KG1 (cell line): ENCODE measurements at regions not wholly inside any gene's neighbourhood (a gene's known extent, or its start where the extent isn't known, plus 50 kb on each side); places are given as distances from the start of the nearest gene placed in this dataset.

Experiments
- DNase-seq: peaks from one replicate; lab custom pipeline; 2025; lab: John Stamatoyannopoulos, UW

DNA sequence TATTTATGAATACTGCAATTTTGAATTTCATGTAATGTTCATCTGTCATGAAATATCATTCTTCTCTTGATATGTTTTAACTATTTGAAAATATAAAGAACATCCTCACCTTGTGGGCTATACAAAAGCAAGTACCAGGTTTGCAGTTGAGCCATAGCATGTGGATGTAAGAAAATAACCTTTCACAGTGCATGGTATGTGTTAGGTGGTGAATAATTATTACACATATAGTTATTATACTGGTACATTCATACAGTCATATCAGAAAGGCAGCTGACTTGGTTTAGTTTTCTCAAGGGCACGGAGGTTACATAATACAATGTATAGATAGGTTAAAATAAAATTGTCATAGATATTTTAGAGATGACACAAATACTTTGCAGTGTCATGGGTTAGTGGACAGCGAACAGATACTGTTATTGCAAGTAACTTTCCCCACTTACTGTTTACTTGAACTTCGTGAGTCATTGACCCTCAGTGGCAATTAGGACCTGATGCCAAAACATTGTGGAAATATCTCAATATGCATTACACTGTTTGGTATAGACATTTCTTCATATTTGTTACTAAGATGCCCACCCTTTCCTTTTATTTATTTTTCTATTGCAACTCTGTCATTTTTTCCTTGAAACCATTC is 445.4 kb upstream of the GOT2 start:
- DNase-seq = no peak

- no peak for DNase-seq
Observed at GRCh38 chr16:59173408-59173831, 439.3 kb upstream of the GOT2 start.

DNA sequence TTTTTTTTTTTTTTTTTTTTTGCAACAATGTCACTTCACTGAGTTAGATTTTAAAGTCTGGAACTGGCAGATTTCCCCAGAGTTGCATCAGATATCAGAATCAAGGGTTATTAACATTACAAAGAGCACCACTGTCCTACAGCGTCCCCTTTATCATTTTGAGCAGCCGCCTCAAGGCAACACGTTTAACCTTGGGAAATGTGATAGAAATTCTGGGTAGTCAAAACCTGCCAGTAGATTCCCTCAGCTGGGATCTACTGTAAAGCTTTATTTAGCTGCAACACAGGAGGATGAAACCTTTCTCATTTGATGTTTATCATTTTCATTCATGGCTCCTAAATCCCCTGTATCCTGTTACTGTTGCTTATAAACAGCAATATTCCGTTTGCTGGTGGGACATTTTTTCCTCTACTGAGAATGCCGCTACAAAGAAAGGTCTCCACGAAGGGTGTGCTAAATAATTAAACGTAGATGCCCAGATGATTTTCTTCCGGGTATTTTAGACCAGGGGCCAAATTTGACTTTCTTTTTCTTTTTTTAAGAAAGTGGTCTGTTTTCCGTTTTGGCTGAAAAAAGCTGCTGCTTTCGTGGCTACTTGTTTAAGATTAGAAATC is 436.1 kb upstream of the GOT2 start:
- no peak for DNase-seq

DNA sequence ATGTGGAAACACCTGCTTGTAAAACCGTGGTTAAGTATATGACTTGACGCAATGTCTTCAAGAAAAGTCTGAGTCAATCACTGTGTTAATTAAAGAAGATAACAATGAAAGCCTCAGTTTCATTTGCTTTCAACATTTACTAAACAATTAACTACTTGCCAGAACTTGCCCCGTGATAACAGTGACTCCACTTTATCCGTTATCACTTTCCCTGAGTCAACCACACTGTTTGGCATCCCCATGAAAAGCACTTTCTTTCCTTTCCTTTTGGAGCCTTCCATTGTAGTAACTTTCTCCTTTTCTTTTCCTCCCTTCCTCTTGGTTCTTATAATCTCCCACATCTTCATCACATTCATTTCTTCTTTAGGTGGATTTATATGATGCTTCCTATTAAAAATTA is 435.1 kb upstream of the GOT2 start:
- DNase-seq = no peak

GRCh38 chr16:59168461-59169114 is 434.5 kb upstream of the GOT2 start:
- DNase-seq = no peak

DNA sequence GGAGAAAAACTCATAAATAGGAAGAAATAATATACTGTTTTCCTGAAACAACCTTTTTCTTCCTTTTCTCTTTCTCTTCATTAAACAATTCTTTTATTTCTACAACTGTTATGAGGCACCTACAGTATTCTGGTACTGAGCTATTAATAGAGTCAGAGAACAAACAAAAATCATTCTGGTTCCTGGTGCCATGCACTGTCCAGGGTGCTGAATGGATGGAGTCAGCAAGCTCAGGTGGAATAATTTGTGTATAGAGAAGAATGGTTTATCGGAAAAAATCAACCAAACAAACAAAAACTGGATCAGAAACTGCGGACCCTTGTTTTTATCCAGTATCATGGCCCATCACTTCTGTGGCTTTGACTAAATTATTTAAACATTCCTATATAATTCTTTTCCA is 430.3 kb upstream of the GOT2 start:
- DNase-seq = no peak

DNA sequence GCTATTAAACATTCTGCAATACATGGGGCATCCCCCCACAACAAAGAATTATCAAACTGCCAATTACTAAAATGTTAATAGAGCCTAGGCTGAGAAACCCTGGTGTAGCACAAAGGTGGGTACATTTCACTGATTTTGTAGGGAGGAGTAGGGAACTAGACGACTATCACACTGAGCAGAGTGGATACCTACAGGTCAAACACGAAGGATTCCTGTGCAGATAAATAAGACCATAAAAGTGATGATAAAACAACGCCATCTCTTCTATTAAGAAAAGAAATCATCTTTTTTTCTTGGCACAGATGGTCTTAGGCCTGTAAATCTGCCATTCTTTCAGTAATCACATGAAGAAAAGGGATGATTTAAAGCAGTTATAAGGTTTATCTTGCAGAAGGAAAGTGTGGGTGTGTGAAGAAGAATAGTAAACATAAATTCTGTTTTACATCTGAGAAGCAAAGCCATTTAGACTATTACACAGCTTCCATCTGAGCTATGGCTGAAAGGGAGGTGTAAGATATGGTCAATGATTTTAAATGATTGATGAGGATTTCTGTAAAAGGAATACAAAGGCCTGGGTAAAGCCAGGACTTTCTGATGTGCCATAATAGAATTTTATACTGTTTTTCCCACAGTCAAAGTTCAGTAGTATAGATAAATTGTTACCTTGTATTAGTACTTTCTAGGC is 429.4 kb upstream of the GOT2 start:
- DNase-seq = no peak

DNA sequence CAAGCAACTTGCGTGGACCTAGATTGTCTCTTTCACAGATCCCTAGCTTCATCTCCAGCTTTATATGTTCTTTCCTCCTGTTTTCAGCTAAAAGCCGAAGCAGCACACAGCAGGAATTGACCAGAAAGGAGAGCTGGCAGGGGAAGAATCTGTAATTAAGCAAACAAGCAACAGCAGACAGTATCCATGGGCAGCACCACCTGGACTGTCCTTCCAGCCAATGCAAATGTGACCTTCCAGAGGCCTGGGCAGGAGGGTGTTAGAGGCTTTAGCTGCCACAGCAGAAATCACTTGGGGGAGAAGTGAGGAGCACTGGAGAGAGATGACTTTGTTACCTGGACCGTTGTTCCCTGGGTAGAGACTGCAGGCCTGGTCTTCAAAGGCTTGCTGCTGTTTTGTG is 427.6 kb upstream of the GOT2 start:
- no peak for DNase-seq

DNA sequence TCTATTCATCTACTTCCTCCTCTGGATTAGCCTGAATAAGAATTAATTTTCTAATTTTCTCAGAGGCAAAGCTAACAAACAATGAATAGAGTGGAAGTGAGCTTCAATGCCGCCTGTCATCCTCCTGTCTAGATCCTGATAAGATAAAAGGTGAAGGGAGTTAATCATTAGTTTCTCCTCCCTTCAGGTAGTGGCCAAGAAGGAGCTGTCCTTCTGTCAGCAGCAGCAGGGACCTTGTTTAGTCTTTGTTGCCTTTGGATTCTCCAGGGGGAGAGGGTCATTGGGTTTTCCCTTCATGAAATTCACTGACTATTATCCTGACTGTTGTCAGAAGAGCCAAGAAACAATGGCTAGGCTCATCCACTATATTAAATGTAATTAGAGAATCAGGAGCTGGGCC is 420.2 kb upstream of the GOT2 start:
- DNase-seq = no peak

DNA sequence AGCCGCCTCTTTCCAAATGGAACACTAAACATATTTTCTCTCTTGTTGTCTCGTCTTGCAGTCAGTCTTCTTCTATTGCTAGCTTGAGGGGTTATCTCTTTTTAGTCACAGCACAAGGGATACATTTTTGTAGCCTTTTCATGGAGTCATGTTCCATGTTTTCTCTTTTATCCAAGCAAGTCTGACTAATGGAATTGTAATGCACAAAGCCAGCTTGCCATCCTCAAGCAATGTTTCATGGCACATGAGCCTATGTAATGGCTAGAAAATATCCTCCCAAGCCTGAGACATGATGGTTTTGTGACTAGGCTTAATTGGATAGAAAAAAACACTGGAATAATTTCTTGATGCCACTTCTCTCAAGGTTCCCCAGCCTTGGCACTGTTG is 414.6 kb upstream of the GOT2 start:
- DNase-seq = no peak

DNA sequence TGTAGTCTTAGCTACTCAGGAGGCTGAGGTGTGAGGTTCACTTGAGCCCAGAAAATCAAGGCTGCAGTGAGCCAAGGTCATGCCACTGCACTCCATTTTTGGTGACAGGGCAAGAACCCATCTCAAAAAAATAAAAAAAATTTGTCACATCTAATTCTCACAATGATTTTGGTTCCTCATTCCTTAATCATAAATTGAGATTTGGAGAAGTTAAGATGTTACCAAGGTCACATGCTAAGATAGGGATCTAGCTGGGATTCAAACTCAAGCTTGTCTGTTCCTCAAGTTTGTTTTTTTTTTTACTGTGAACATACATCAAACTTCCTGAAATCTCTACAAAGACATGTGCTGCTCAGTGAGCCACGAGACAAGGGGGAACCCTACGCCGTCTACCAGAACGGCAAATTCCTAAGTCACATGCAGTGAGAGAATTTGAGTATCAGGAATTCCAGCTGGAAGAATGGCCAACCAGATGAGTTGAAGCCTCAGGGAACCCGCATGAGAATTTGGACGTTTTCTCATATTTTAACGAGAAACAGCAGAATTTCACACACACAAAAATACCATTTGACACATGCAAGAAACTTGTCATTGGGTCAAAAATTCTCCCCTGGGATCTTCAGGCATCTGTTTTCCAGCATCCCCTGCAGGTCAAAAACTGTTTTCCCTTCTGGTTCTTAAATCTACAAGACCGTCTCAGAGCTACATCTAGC is 414.1 kb upstream of the GOT2 start:
- DNase-seq = no peak

- DNase-seq = no peak
Observed at GRCh38 chr16:59146140-59146539, 412.0 kb upstream of the GOT2 start.

- no peak for DNase-seq
Observed at GRCh38 chr16:59144841-59145240, 410.7 kb upstream of the GOT2 start.

DNA sequence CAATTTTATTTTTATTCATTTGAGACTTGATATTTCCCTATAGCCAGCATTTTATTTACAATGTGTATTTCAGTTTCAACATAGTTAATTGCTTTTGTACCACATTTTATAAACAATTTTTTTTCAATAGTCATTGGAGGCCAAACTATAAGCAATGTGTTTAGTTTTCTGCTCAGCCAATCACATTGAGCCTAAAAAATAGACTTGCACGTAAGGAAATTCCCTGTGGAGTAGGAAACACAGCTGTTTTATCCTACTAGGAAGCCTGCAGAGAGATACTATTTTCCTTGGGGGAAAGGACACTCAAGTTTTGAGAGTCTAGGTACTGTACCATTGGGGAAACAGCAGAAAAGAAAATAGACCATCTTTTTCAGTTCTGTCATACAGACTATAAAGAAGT is 410.2 kb upstream of the GOT2 start:
- DNase-seq = no peak

GRCh38 chr16:59126486-59126885 is 392.4 kb upstream of the GOT2 start:
- no peak for DNase-seq

- DNase-seq = no peak
Observed at GRCh38 chr16:59124056-59124455, 389.9 kb upstream of the GOT2 start.

GRCh38 chr16:59123479-59123878 is 389.4 kb upstream of the GOT2 start:
- no peak for DNase-seq

- no peak for DNase-seq
Observed at GRCh38 chr16:59122262-59122537, 388.1 kb upstream of the GOT2 start.

DNA sequence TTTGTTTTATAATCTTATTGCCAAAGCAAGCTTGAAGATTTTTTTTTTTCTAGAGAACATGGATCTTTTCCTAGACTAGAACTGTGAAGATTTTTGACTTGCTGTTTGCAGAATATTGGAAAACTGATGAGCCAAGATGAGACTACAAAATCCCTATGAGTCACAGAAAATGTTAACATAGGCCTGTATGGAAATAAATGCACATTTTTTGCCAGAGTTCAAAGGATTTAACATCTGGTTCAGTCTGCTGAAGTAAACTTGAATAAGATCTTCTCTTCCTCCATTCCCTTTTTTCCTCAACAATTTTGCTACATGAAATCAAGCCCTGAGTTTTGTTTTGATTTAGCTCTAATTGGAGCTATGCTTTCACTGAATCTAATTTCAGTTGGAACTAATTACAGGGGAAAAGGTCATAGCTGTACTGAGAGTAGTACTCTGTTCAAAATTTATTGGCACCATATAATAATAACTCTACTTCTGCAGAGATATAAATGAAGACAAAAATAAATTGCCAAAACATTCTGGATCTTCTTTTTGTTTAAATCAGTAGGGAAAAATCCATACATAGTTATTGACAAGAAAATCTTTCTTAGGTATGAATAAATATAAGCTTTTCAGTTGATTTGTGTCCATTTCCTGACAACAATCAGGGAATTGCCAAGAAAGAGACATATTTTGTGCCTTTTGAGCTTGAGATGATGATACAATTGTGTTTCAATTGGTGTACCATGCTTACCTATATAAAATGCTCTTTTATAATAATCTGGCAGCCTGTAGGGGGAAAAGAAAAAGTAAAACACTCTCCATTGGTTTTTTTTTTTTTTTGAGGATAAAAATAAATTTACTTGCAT is 387.5 kb upstream of the GOT2 start:
- DNase-seq = no peak

- no peak for DNase-seq
Observed at GRCh38 chr16:59116744-59117143, 382.6 kb upstream of the GOT2 start.

- no peak for DNase-seq
Observed at GRCh38 chr16:59114790-59115189, 380.7 kb upstream of the GOT2 start.
